CD14-positive monocyte (primary cell): ENCODE measurements at regions not wholly inside any gene's neighbourhood (a gene's known extent, or its start where the extent isn't known, plus 50 kb on each side); places are given as distances from the start of the nearest gene placed in this dataset.

ENCODE experiments used
- DNase-seq, 3 donors: peaks; one replicate each; pipeline ENCODE4 v3.0.0-alpha.2; 2011 to 2022
- H2AFZ ChIP-seq: 2 replicates; pipeline ENCODE4 v1.6.0; 2012; ENCODE audit warnings: mild to moderate bottlenecking, low read depth, low read length, inconsistent platforms; ENCODE audit not compliant: insufficient read depth, poor library complexity, severe bottlenecking
- H3K27ac ChIP-seq, 2 donors: 1 replicate in 1 of 2; 2 replicates in 1 of 2; pipeline ENCODE4 v1.5.1; 2012 to 2013; ENCODE audit warnings: low read length in 2 of 2, control low read depth in 1 of 2, inconsistent platforms in 1 of 2, low read depth in 1 of 2, mild to moderate bottlenecking in 1 of 2
- H3K27me3 ChIP-seq, 2 donors: one replicate each; pipeline versions ENCODE4 v1.6.0 to v1.6.1; 2011 to 2013; ENCODE audit warnings: low read length in 2 of 2; ENCODE audit not compliant: control insufficient read depth in 2 of 2, insufficient read depth in 2 of 2
- H3K36me3 ChIP-seq, 2 donors: replicated peaks in 1 of 2; 1 replicate in 1 of 2; 2 replicates in 1 of 2; pipeline versions ENCODE4 v1.5.1 to v1.6.1; 2012 to 2013; ENCODE audit warnings: low read length in 2 of 2, control low read depth in 1 of 2, inconsistent platforms in 1 of 2, mild to moderate bottlenecking in 1 of 2; ENCODE audit not compliant: insufficient read depth in 2 of 2, control insufficient read depth in 1 of 2
- H3K4me1 ChIP-seq, 2 donors: 1 replicate in 1 of 2; 2 replicates in 1 of 2; pipeline versions ENCODE4 v1.5.1 to v1.6.1; 2012 to 2013; ENCODE audit warnings: low read length in 2 of 2, control low read depth in 1 of 2, inconsistent platforms in 1 of 2, mild to moderate bottlenecking in 1 of 2, moderate library complexity in 1 of 2; ENCODE audit not compliant: insufficient read depth in 2 of 2, control insufficient read depth in 1 of 2
- H3K4me2 ChIP-seq: replicated peaks from 2 replicates; pipeline ENCODE3; 2012; ENCODE audit warnings: low read length, moderate library complexity, mild to moderate bottlenecking; ENCODE audit not compliant: poor library complexity, severe bottlenecking; ENCODE audit errors: extremely low read depth
- H3K4me3 ChIP-seq, 3 experiments: fragments of 200-600 bp in 1 of 3; sonication (generic) in 1 of 3; replicated peaks in 1 of 3; 1 replicate in 2 of 3; 2 replicates in 1 of 3; pipeline ENCODE4 v1.5.1; 2011 to 2013; ENCODE audit warnings: low read length in 3 of 3, mild to moderate bottlenecking in 3 of 3, control low read depth in 2 of 3, low read depth in 2 of 3, inconsistent platforms in 1 of 3, moderate library complexity in 1 of 3
- H3K79me2 ChIP-seq: 2 replicates; pipeline ENCODE4 v1.6.0; 2012; ENCODE audit warnings: mild to moderate bottlenecking, control low read depth, inconsistent platforms, low read length, moderate library complexity; ENCODE audit not compliant: insufficient read depth
- H3K9ac ChIP-seq: 2 replicates; pipeline ENCODE4 v1.6.0; 2017; ENCODE audit warnings: low read length, mild to moderate bottlenecking; ENCODE audit not compliant: insufficient read depth, poor library complexity, severe bottlenecking
- H3K9me3 ChIP-seq, 2 donors: replicated peaks in 1 of 2; 1 replicate in 1 of 2; 2 replicates in 1 of 2; pipeline versions ENCODE4 v1.5.1 to v1.6.1; 2012 to 2013; ENCODE audit warnings: low read length in 2 of 2, control low read depth in 1 of 2; ENCODE audit not compliant: control insufficient read depth in 1 of 2, insufficient read depth in 1 of 2
- H4K20me1 ChIP-seq: 2 replicates; pipeline ENCODE4 v1.6.0; 2012; ENCODE audit warnings: mild to moderate bottlenecking, low read length, control low read depth, moderate library complexity; ENCODE audit not compliant: insufficient read depth
- H3K27ac Mint-ChIP-seq, 7 donors: one replicate each; pipeline ENCODE4 v1.8.0; 2020; ENCODE audit warnings: mild to moderate bottlenecking in 7 of 7, mixed read lengths in 7 of 7, moderate library complexity in 6 of 7, inconsistent platforms in 2 of 7
- H3K27me3 Mint-ChIP-seq, 3 donors: one replicate each; pipeline ENCODE4 v1.8.0; 2021 to 2022; ENCODE audit warnings: low read depth in 3 of 3, mild to moderate bottlenecking in 3 of 3, mixed read lengths in 3 of 3, moderate library complexity in 3 of 3, inconsistent platforms in 1 of 3
- H3K36me3 Mint-ChIP-seq, 2 donors: one replicate each; pipeline ENCODE4 v1.8.0; 2020; ENCODE audit warnings: mixed read lengths in 2 of 2, inconsistent platforms in 1 of 2, mild to moderate bottlenecking in 1 of 2
- H3K4me1 Mint-ChIP-seq: one replicate; pipeline ENCODE4 v1.8.0; 2020; ENCODE audit warnings: mild to moderate bottlenecking, mixed read lengths
- H3K4me3 Mint-ChIP-seq, 2 donors: one replicate each; pipeline ENCODE4 v1.8.0; 2020; ENCODE audit warnings: mild to moderate bottlenecking in 2 of 2, mixed read lengths in 2 of 2, moderate library complexity in 1 of 2
- H3K9me3 Mint-ChIP-seq, 7 donors: one replicate each; pipeline ENCODE4 v1.8.0; 2020 to 2022; ENCODE audit warnings: mixed read lengths in 7 of 7, mild to moderate bottlenecking in 6 of 7, moderate library complexity in 6 of 7, inconsistent platforms in 2 of 7
- WGBS: methylation state at CpG from one replicate; pipeline ENCODE4 v1.1.5; 2013; ENCODE audit warnings: missing lambda C conversion rate; ENCODE audit not compliant: insufficient coverage; 5-methylcytosine and 5-hydroxymethylcytosine counted together
- intact Hi-C, 2 donors: fragments of 100-400 bp; cut with micrococcal nuclease; formaldehyde crosslinking; loops; one replicate each; pipeline versions ENCODE4 v1.15.0 to v1.15.1; 2023
- TF ChIP-seq, protein P1 (sequence below): fragments of 200-600 bp; IDR thresholded peaks from one replicate; pipeline ENCODE4 v1.8.0; 2022; ENCODE audit warnings: antibody characterized with exemption, mild to moderate bottlenecking

DNA sequence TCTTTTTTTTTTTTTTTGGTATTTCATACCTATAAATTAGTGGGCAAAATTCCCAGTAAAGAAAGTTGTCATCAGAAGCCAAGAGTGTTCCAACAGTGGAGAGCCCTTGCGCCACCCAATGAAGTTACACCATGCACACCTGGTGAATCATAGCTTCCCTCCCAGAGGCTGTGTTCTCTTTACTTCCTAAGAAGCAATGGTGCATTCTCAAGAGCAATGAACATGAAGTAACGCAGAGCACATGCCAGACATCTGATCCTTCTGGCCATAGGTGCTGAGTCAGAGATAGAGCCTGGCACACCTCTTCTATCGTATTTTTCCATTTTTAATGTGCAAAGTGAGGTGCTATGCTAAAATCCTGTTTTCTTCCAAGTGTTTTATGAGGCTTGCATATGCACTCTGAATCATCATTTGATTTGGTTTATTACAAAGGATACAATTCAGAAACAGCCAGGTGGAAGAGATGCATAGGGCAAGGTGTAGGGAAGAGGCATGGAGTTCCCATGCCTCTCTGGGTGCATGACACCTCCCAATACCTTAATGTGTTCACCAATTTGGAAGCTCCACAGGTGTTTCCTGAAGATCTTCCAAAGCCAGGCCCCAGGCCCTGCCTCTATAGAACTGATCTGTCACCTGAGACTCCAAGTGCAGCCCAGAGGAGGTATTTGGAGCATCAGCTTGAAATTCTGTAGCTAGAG is 408.0 kb downstream of the SIPA1L2 start:
- H3K4me3 ChIP-seq: no peak overlapping the region
- Mint-ChIP-seq H3K4me1 (no peaks in the 10 kb centered on the region), H3K27ac (no peak overlapping the region), H3K36me3 (no peaks in the 10 kb centered on the region), H3K4me3 (no peak overlapping the region), H3K9me3 (peaks cover 0 to 6% (median 0%) of the 10 kb centered on the region in 7 donors), H3K27me3 (peaks cover 9 to 16% (median 13%) of the 10 kb centered on the region in 3 donors)
- no peak overlapping the region for H3K27ac ChIP-seq
- H4K20me1 ChIP-seq: no peaks in the 10 kb centered on the region
- TF ChIP-seq, protein P1, sequence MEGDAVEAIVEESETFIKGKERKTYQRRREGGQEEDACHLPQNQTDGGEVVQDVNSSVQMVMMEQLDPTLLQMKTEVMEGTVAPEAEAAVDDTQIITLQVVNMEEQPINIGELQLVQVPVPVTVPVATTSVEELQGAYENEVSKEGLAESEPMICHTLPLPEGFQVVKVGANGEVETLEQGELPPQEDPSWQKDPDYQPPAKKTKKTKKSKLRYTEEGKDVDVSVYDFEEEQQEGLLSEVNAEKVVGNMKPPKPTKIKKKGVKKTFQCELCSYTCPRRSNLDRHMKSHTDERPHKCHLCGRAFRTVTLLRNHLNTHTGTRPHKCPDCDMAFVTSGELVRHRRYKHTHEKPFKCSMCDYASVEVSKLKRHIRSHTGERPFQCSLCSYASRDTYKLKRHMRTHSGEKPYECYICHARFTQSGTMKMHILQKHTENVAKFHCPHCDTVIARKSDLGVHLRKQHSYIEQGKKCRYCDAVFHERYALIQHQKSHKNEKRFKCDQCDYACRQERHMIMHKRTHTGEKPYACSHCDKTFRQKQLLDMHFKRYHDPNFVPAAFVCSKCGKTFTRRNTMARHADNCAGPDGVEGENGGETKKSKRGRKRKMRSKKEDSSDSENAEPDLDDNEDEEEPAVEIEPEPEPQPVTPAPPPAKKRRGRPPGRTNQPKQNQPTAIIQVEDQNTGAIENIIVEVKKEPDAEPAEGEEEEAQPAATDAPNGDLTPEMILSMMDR: no peak
- no peaks in the 10 kb centered on the region for H3K79me2 ChIP-seq
- no peak for DNase-seq
- intact Hi-C loops: no loop called here
- no peaks in the 10 kb centered on the region for H3K4me1 ChIP-seq
- H3K9ac ChIP-seq: no peak overlapping the region
- no peak overlapping the region for H3K4me2 ChIP-seq
- no peaks in the 10 kb centered on the region for H3K9me3 ChIP-seq
- H3K27me3 ChIP-seq: peaks cover 7 to 15% of the 10 kb centered on the region in 2 donors
- H3K36me3 ChIP-seq: no peaks in the 10 kb centered on the region
- 100% methylated on average over 1 of the region's 3 CpGs for WGBS
- H2AFZ ChIP-seq: no peak overlapping the region

DNA sequence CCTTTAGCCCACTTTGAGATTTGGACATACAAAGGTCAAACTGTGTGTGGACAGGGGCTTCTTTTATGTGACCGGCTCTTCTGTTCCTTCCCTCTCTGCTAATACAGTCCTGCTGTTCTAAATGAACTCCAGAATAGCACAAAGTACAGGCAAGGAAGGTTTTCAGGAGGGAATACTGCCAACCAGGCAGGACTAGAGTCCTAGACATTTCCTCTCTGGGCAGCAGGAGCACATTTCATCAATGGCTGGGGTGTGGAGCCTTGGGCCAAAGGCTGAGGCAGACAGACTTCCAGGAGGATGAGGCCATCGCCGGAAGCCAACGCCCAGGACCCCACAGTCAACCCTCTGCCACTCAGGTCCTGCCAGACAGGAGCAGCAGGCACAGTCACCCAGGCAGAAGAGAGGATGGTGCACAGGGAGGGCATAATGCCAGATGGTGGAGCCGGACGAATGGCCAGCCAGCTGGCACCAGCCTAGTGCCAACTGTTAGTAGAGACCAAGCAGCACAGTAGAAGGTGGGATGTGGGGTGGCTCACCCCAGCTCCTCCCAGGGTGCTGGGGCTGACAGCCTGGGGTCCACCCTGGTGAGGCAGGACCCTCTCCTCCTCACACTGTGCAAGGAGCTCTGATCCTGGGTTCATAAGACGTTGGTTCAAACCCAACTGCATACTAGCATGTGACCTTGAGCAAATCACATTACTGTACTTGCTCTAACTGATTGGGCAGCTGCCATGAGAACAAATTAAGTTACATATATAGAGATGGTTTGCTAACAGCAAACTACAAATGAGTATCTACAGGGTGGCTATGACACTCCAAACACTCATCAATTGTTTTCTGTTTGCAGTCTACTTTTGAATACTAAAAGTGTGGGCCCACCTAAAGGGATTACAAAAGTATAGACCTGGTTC is 410.7 kb downstream of the SIPA1L2 start:
- intact Hi-C loops: no loop called here
- Mint-ChIP-seq H3K4me3 (no peak overlapping the region), H3K27me3 (peaks cover 0 to 3% (median 3%) of the 10 kb centered on the region in 3 donors), H3K4me1 (no peaks in the 10 kb centered on the region), H3K9me3 (peaks cover 0 to 8% (median 3%) of the 10 kb centered on the region in 7 donors), H3K27ac (no peak overlapping the region), H3K36me3 (no peaks in the 10 kb centered on the region)
- no peaks in the 10 kb centered on the region for H3K36me3 ChIP-seq
- H3K79me2 ChIP-seq: no peaks in the 10 kb centered on the region
- H3K4me1 ChIP-seq: no peaks in the 10 kb centered on the region
- H3K4me3 ChIP-seq: no peak overlapping the region
- TF ChIP-seq, protein P1: no peak
- H3K9me3 ChIP-seq: no peaks in the 10 kb centered on the region
- no peak overlapping the region for H2AFZ ChIP-seq
- 93% methylated on average over 2 of the region's 7 CpGs for WGBS
- no peak overlapping the region for H3K27ac ChIP-seq
- no peaks in the 10 kb centered on the region for H4K20me1 ChIP-seq
- H3K27me3 ChIP-seq: no peaks in the 10 kb centered on the region
- no peak overlapping the region for H3K9ac ChIP-seq
- no peak overlapping the region for H3K4me2 ChIP-seq
- no peak for DNase-seq
